SJSA1 (cell line): ENCODE measurements at regions not wholly inside any gene's neighbourhood (a gene's known extent, or its start where the extent isn't known, plus 50 kb on each side); places are given as distances from the start of the nearest gene placed in this dataset.

Source experiments
- DNase-seq, 2 experiments: peaks; one replicate each; pipeline ENCODE4 v3.0.0-alpha.2; 2015 to 2020; ENCODE audit warnings: low spot score in 2 of 2, low read depth in 1 of 2
- H3K27ac ChIP-seq: fragments of 250-450 bp; sonication (Bioruptor Pico); 2 replicates; pipeline ENCODE4 v1.5.1; 2020; ENCODE audit warnings: mild to moderate bottlenecking, moderate library complexity
- H3K27me3 ChIP-seq: fragments of 250-450 bp; sonication (Bioruptor Pico); replicated peaks from 2 replicates; pipeline ENCODE4 v1.5.1; 2020; ENCODE audit warnings: mild to moderate bottlenecking, moderate library complexity
- H3K36me3 ChIP-seq: fragments of 250-450 bp; sonication (Bioruptor Pico); 2 replicates; pipeline ENCODE4 v1.5.1; 2020; ENCODE audit warnings: mild to moderate bottlenecking
- H3K4me1 ChIP-seq: fragments of 250-450 bp; sonication (Bioruptor Pico); replicated peaks from 2 replicates; pipeline ENCODE4 v1.6.1; 2021; ENCODE audit warnings: mild to moderate bottlenecking
- H3K4me3 ChIP-seq: fragments of 250-450 bp; sonication (Bioruptor Pico); 2 replicates; pipeline ENCODE4 v1.5.1; 2020; ENCODE audit warnings: mild to moderate bottlenecking
- H3K9me3 ChIP-seq: fragments of 250-450 bp; sonication (Bioruptor Pico); replicated peaks from 2 replicates; pipeline ENCODE4 v1.5.1; 2020; ENCODE audit warnings: mild to moderate bottlenecking

DNA sequence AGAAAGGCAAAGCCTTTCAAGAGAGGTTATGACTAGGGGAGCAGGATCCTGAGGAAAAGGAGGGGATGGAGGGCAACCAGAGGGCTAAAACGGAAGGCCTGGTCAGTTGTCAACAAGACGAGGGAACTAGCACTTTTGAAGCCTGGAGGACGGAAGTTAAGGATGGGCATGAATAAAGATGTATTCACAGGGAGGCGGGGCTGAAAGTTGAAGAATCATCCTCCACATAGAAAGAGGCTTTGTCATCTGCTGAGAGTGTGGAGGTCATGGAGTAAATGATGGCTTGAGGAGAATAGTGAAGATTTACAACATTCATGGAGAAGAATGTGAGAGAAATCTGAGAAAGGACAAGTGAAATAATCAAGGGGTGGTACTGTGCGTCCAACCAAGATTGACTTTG, 137.5 kb downstream of the MAGEB17 start:
- Histone ChIP-seq H3K27ac (no peak overlapping the region), H3K4me1 (no peaks in the 10 kb centered on the region), H3K27me3 (no peaks in the 10 kb centered on the region), H3K9me3 (no peaks in the 10 kb centered on the region), H3K4me3 (no peak overlapping the region), H3K36me3 (no peaks in the 10 kb centered on the region)
- no peak for DNase-seq

DNA sequence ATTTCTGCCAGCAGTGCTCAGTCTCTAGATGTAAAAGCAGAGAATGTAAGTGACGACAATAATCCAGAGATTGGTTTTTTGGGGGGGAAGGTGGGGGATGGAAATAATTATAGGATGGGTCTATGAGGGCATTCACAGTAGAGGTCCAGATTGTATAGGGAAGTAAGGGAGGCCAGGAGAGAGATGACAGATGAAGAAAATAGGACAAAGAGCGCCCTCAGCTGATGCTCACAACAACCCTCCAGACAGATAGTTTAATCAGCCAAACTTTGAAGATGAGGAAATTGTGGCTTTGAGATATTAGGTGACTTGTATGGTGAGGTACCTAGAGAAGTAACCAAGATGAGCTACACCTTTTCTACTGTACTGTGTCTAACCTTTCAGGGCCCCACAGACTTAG, 137.9 kb downstream of the MAGEB17 start:
- Histone ChIP-seq H3K9me3 (no peaks in the 10 kb centered on the region), H3K27ac (no peak overlapping the region), H3K4me3 (no peak overlapping the region), H3K4me1 (no peaks in the 10 kb centered on the region), H3K27me3 (no peaks in the 10 kb centered on the region), H3K36me3 (no peaks in the 10 kb centered on the region)
- DNase-seq, result no peak

DNA sequence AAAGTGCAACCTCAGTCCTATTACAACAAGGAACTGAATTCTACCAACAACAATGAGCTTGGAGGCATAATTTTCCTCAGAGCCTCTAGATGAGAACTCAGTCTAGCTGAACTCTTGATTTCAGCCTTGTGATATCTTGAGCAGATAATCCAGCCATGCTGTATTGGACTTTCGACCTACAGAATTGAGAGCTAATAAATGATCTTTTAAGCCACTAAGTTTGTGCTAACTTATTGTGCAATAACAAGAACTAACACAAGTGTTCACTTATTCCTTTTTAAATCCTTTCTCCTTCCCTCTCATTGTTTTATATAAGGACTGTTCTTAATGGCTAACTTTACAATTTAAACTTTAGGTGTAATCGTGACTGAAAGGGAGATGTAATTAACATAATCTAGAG, 140.7 kb downstream of the MAGEB17 start:
- no peaks in the 10 kb centered on the region for H3K36me3 ChIP-seq
- DNase-seq, result no peak
- no peaks in the 10 kb centered on the region for H3K4me1 ChIP-seq
- H3K4me3 ChIP-seq, result no peak overlapping the region
- H3K9me3 ChIP-seq, result no peaks in the 10 kb centered on the region
- no peak overlapping the region for H3K27ac ChIP-seq
- no peaks in the 10 kb centered on the region for H3K27me3 ChIP-seq

DNA sequence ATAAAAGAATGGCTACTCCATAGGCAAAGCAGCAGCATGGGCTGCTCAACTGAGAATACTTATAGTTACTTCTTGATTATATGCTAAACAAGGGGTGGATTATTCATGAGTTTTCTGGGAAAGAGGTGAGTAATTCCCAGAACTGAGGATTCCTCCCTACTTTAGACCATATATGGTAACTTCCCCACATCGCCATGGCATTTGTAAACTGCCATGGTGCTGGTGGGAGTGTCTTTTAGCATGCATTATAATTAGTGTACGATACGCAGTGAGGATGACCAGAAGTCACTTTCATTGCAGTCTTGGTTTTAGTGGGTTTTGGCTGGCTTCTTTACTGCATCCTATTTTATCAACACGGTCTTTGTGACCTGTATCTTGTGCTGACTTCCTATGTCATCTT, 141.5 kb downstream of the MAGEB17 start:
- no peak overlapping the region for H3K27ac ChIP-seq
- no peaks in the 10 kb centered on the region for H3K4me1 ChIP-seq
- no peaks in the 10 kb centered on the region for H3K36me3 ChIP-seq
- no peak overlapping the region for H3K4me3 ChIP-seq
- H3K9me3 ChIP-seq, result no peaks in the 10 kb centered on the region
- H3K27me3 ChIP-seq, result no peaks in the 10 kb centered on the region
- DNase-seq, result no peak

DNA sequence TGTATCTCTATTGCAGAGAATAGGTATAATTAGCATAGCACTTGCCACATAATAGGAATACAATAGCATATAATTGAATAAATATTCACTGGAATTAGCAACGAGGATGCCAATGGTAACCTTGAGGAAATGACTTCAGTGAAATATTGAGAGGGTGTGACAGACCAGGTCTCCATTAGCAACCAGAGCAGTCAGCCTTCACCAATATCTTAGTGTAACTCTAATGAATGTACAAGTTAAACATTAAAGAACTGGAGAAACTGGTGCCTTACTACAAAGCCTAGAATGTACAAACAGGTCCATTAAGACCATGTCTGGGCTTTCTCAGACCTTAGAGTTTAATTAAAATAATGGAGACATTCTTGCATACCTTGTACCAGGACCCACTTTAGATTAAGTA, 143.0 kb downstream of the MAGEB17 start:
- no peaks in the 10 kb centered on the region for H3K36me3 ChIP-seq
- H3K27me3 ChIP-seq, result no peaks in the 10 kb centered on the region
- H3K4me3 ChIP-seq, result no peak overlapping the region
- H3K9me3 ChIP-seq, result no peaks in the 10 kb centered on the region
- H3K27ac ChIP-seq, result no peak overlapping the region
- no peaks in the 10 kb centered on the region for H3K4me1 ChIP-seq
- DNase-seq, result no peak

DNA sequence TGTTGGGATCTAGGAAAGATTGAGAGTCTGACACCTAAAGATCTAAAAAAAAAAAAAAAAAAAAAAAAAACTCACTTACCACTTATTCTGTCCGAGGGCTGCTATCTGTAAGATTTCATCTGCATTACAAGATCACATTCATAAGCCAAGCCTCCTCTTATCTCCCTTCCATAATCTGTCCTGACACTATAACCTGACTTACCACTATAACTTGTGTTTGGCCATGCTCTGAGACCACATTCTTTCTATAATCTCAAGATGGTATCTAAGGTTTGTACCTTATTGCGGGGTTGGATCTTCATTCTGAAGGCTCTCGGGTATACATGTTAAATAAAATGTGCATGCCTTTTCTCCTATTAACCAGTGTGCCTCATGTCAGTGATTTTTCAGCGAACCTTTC, 144.4 kb downstream of the MAGEB17 start:
- no peak for DNase-seq
- Histone ChIP-seq H3K36me3 (no peaks in the 10 kb centered on the region), H3K4me1 (no peaks in the 10 kb centered on the region), H3K27ac (no peak overlapping the region), H3K9me3 (no peaks in the 10 kb centered on the region), H3K27me3 (no peaks in the 10 kb centered on the region), H3K4me3 (no peak overlapping the region)

DNA sequence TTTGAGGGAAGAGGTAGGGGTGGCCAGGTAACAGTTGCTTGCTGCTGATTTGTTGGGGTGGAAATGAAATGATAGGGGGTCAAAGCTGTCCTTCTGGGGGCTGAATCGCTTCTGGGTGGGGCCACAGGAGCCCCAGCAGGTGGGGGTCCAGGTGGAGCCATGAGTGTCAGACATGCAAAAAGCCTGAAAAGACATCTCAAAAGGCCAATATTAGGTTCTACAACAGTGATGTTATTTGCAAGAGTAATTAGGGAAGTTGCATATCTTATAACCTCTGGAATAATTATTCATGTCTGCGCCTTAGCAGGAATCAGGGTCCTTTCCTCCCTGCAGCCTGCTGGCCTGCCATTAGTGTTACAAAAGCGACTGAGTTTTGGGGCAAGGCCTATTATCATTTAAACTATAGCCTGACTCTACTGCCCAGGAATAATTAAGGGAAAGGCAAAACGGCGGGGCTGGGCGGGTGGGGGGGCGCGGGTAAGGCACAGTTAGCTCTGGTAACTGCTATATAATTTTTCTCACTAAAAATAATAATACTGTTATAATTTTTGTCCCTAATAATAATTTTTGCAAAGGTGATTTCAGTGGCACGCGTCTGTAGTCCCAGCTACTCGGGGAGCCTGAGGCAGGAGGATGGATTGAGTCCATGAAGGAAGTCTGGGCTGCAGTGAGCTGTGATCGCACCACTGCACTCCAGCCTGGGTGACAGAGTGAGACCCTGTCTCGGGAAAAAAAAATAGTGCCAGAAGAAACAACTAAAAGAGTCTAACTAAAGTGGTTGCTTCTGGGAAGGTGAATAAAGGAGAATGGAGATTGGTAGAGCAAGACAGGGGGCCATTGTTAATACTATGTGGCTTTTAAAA, 145.7 kb downstream of the MAGEB17 start:
- DNase-seq, result no peak
- Histone ChIP-seq H3K27ac (no peak overlapping the region), H3K36me3 (no peaks in the 10 kb centered on the region), H3K4me3 (no peak overlapping the region), H3K27me3 (no peaks in the 10 kb centered on the region), H3K9me3 (no peaks in the 10 kb centered on the region), H3K4me1 (no peaks in the 10 kb centered on the region)

DNA sequence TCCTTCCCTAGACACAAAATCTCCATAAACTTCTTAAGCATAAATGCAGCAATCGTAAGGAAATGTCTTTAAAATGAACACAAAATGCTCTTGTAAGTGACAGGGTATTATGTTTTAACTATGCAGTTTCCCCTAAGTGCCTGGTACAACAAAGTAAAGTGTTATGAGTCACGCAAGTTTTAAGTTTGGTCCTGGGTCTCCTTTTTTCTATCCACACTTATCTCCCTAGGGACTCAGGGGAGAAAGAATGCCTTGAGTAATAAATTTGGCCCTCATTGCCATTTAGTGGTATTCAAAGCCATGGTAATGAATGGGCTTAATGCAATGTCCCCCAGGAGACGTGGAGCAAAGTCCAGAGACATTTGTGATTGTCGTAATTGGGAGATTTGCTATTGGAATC, 149.1 kb downstream of the MAGEB17 start:
- no peak overlapping the region for H3K4me3 ChIP-seq
- H3K36me3 ChIP-seq, result no peaks in the 10 kb centered on the region
- no peaks in the 10 kb centered on the region for H3K4me1 ChIP-seq
- H3K27me3 ChIP-seq, result no peaks in the 10 kb centered on the region
- H3K9me3 ChIP-seq, result no peaks in the 10 kb centered on the region
- H3K27ac ChIP-seq, result no peak overlapping the region
- no peak for DNase-seq

DNA sequence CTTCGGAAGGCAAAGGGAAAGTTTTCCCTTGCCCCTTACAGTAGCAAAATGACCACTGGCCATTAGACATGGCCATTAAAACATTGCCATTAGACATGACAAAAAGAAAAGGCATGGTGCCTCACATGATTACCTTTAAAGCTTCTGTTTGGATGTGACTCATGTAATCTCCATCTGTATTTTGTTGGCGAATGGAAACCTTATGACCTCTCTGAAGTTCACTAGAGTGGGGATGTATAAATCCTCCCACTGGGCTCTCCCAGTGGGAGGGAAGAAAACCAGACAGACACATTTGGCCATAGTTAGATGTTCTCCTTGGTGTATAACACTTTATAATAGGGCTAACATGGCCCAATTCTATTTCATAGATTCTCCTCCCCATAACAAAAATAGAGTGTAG, 152.6 kb downstream of the MAGEB17 start:
- Histone ChIP-seq H3K4me1 (no peaks in the 10 kb centered on the region), H3K36me3 (no peaks in the 10 kb centered on the region), H3K4me3 (no peak overlapping the region), H3K27me3 (no peaks in the 10 kb centered on the region), H3K9me3 (no peaks in the 10 kb centered on the region), H3K27ac (no peak overlapping the region)
- no peak for DNase-seq

DNA sequence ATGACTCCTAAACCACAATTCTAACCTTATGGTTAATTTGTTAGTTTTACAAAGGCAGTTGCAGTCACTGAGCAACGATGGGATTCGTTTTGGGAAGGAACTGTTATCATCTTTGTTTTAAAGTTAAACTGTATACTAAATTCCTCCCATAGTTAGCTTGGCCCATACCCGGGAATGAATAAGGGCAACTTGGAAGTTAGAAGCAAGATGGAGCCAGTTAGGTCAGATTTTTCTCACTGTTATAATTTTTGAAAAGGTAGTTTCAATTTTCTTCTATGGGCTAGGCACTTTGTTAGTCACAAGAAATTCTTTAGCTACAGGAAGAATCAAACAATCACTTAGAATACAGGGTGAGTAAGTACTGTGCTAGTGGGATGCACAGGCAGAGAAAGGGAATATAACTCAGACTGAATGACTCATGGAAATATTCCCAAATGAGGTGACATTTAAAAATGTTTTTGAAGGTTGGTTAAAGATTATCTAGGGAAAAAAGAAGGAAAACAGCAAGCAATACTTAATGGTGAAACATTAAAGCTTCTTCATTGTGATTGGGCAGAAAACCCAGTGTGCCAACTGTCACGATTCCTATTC, 153.6 kb downstream of the MAGEB17 start:
- H3K36me3 ChIP-seq, result no peaks in the 10 kb centered on the region
- no peak overlapping the region for H3K27ac ChIP-seq
- DNase-seq, result no peak
- no peaks in the 10 kb centered on the region for H3K9me3 ChIP-seq
- no peaks in the 10 kb centered on the region for H3K27me3 ChIP-seq
- H3K4me3 ChIP-seq, result no peak overlapping the region
- H3K4me1 ChIP-seq, result no peaks in the 10 kb centered on the region

DNA sequence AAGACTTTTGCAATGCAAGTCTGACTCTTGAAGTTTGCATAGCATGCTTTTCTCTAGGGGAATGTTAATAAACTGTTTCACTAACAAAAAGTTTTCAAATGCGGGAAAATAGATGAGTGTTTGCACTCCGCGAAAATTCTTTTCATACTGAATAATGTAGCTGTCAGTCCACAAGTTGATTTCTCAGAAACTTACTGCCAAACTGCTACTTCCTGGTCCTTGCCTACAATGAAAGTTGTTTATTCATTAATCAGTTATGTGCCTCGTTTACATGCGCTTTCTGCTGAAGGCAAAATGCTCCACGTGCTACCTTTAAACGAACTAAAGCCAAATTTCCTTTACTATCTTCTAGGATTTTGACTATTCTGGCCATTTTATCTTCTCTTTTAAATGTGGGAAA, 166.2 kb downstream of the MAGEB17 start:
- no peaks in the 10 kb centered on the region for H3K4me1 ChIP-seq
- H3K36me3 ChIP-seq, result no peaks in the 10 kb centered on the region
- no peak overlapping the region for H3K4me3 ChIP-seq
- no peaks in the 10 kb centered on the region for H3K9me3 ChIP-seq
- no peaks in the 10 kb centered on the region for H3K27me3 ChIP-seq
- no peak for DNase-seq
- no peak overlapping the region for H3K27ac ChIP-seq

DNA sequence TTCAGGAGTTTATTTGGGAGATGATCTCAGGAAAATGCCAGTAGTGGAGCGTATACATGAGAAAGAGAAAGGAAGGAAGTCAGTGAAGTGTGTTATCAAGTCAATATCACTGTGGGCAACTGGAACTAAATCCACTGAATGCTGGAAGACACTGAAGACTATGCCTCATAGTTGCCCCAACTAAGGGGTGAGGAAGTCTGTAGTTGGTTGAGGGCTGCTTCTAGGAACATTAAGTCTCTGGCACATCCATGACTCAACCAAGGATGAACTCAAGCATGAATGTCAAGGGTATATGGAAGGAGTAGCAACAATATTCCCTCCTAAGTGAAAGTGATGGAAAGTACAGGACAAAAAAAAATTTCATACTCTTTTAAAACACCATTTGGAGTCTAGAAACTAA, 167.9 kb downstream of the MAGEB17 start:
- DNase-seq, result no peak

DNA sequence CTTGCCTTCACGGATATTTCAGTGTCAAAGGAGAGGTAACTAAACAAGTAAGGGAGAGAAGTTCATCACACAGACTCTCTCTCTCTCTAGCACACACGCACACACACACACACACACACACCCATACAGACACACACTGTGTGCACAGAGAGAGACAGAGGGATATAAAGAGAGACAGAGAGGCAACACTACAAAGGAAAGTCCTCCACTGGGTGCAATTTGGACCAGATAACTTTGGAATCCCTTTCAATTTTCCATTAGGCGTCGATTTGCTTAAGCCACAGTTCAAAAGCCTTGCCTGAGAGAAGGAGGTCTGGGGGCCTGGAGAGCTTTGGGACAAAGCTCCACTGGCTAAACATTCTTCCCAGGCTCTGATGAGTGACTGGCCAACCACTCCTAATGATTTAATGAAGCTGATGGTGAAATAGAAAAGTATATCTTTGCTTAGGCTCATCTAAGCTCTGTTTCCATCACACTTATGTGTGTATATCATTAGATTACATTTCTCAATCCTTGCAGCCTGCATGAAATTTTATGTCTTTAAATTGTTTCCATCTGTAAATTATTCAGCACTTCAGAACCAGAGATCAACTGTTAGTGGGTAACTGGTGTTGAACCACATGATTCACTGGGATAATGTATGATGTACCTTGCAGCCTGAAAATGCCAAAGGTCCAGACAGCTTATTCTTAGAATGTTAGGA, 180.8 kb downstream of the MAGEB17 start:
- no peaks in the 10 kb centered on the region for H3K36me3 ChIP-seq
- no peaks in the 10 kb centered on the region for H3K27me3 ChIP-seq
- H3K4me1 ChIP-seq, result no peaks in the 10 kb centered on the region
- no peak overlapping the region for H3K27ac ChIP-seq
- no peaks in the 10 kb centered on the region for H3K9me3 ChIP-seq
- no peak overlapping the region for H3K4me3 ChIP-seq
- DNase-seq, result no peak

More for the DNA sequence above, 167.9 kb downstream of the MAGEB17 start:
- Histone ChIP-seq H3K36me3 (no peaks in the 10 kb centered on the region), H3K4me1 (no peaks in the 10 kb centered on the region), H3K4me3 (no peak overlapping the region), H3K27ac (no peak overlapping the region), H3K27me3 (no peaks in the 10 kb centered on the region), H3K9me3 (no peaks in the 10 kb centered on the region)

DNA sequence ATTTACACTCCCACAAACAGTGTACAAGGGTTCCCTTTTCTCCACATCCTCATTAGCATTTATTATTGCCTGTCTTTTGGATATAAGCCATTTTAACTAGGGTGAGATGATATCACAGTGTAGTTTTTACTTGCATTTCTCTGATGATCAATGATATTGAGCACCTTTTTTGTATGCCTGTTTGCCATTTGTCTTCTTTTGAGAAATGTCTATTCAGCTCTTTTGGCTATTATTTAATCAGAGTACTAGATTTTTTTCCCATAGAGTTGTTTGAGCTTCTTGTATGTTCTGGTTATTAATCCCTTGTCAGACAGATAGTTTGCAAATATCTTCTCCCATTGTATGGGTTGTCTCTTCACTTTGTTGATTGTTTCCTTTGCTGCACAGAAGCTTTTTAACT, 190.6 kb downstream of the MAGEB17 start:
- no peak for DNase-seq
- Histone ChIP-seq H3K36me3 (no peaks in the 10 kb centered on the region), H3K4me3 (no peak overlapping the region), H3K27me3 (no peaks in the 10 kb centered on the region), H3K9me3 (no peaks in the 10 kb centered on the region), H3K27ac (no peak overlapping the region), H3K4me1 (no peaks in the 10 kb centered on the region)
